ENCODE measurements at regions not wholly inside any gene's neighbourhood (a gene's known extent, or its start where the extent isn't known, plus 50 kb on each side); places are given as distances from the start of the nearest gene placed in this dataset.

- no peaks in the 10 kb centered on the region for H3K9me3 ChIP-seq
- DNase-seq: no peak
- intact Hi-C loops (cut with DNase I; ENCODE audit: low total_unique reads): no loop called here
- no peak overlapping the region for H3K4me3 ChIP-seq
- no peaks in the 10 kb centered on the region for H3K36me3 ChIP-seq
- no peak overlapping the region for H3K27ac ChIP-seq
- no peak for TF ChIP-seq CTCF (IDR thresholded peaks at IDR 0.05)
- no peaks in the 10 kb centered on the region for H3K27me3 ChIP-seq
- H3K4me1 ChIP-seq: no peaks in the 10 kb centered on the region
These were observed 483.0 kb upstream of the PFKP start for GRCh38 chr10:2584385-2584784.

- no peak overlapping the region for H3K4me3 ChIP-seq
- no peaks in the 10 kb centered on the region for H3K4me1 ChIP-seq
- H3K27me3 ChIP-seq: no peaks in the 10 kb centered on the region
- no peaks in the 10 kb centered on the region for H3K9me3 ChIP-seq
- intact Hi-C loops (cut with DNase I; ENCODE audit: low total_unique reads): no loop called here
- H3K27ac ChIP-seq: no peak overlapping the region
- TF ChIP-seq CTCF (IDR thresholded peaks at IDR 0.05): no peak
- H3K36me3 ChIP-seq: no peaks in the 10 kb centered on the region
- no peak for DNase-seq
These were observed 490.5 kb upstream of the PFKP start for GRCh38 chr10:2576892-2577291.

DNA sequence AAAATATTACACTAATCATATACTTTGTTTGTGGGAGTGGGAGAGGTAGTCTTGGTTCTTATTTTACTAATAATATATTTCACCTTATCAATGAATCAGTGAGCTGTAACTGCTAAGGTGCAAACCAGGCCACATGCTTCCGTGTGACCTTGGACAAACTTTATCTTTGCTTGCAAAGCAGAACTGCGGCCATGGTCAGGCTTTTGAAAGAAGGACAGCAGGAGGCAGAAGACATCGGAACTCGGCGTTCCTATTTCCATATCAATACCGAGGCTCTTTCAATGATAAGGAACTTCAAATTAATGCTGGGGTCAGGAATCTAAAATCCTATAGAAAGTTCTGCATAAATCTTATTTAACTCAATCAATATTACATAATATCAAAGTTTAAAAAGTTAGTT, 491.9 kb upstream of the PFKP start:
- no peak for DNase-seq
- Histone ChIP-seq H3K4me1 (no peaks in the 10 kb centered on the region), H3K27ac (no peak overlapping the region), H3K4me3 (no peak overlapping the region), H3K36me3 (no peaks in the 10 kb centered on the region), H3K9me3 (no peaks in the 10 kb centered on the region), H3K27me3 (no peaks in the 10 kb centered on the region)
- intact Hi-C loops (cut with DNase I; ENCODE audit: low total_unique reads): no loop called here
- no peak for TF ChIP-seq CTCF (IDR thresholded peaks at IDR 0.05)

DNA sequence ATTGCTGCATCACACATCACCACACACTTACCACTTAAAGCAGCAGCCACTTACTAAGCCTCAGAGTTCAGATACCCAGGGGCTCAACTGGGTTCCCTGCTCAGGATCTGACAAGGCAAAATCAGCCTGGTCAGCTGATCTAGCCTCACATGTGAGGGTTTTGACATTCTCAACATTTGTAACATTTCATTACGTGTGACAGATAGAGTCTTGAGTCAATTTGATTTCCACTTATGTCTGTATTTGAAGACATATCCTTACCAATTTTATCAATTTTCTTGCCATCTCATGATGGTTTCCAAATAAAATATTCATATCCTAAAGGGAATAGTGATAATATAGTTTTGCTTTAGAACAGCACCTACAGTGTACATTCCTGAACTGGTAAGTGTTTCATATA, 494.7 kb upstream of the PFKP start:
- H3K4me3 ChIP-seq: no peak overlapping the region
- H3K36me3 ChIP-seq: no peaks in the 10 kb centered on the region
- H3K27ac ChIP-seq: no peak overlapping the region
- no peaks in the 10 kb centered on the region for H3K9me3 ChIP-seq
- no peak for DNase-seq
- H3K27me3 ChIP-seq: no peaks in the 10 kb centered on the region
- TF ChIP-seq CTCF (IDR thresholded peaks at IDR 0.05): no peak
- H3K4me1 ChIP-seq: no peaks in the 10 kb centered on the region
- intact Hi-C loops (cut with DNase I; ENCODE audit: low total_unique reads): no loop called here

GRCh38 chr10:2556883-2557282, 510.5 kb upstream of the PFKP start:
- no peak for DNase-seq
- TF ChIP-seq CTCF (IDR thresholded peaks at IDR 0.05): no peak
- intact Hi-C loops (cut with DNase I; ENCODE audit: low total_unique reads): no loop called here
- no peaks in the 10 kb centered on the region for H3K36me3 ChIP-seq
- H3K9me3 ChIP-seq: peaks cover 0 to 3% (median 0%) of the 10 kb centered on the region in 3 donors
- no peaks in the 10 kb centered on the region for H3K4me1 ChIP-seq
- H3K27ac ChIP-seq: no peak overlapping the region
- no peak overlapping the region for H3K4me3 ChIP-seq
- no peaks in the 10 kb centered on the region for H3K27me3 ChIP-seq

DNA sequence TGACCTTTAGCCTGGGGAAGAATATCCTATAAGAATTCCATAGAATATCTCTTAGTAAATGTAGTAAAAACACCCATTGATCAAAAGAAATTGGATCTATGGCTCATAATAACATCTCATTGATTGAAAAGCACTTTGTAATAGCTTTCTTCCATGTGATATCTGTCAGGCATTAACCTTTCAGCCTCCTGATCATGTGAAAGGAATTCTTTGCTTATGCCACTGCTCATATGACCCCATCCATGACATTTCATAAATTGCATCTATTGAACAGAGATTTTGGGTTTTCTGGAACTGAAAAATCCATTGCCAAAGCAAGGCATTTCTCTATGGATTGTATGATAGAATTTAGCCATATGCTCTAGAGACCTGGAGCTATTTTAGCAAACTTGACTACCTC, 519.3 kb upstream of the PFKP start:
- intact Hi-C loops (cut with DNase I; ENCODE audit: low total_unique reads): no loop called here
- no peak for TF ChIP-seq CTCF (IDR thresholded peaks at IDR 0.05)
- peaks cover 0 to 2% (median 0%) of the 10 kb centered on the region in 3 donors for H3K9me3 ChIP-seq
- no peak for DNase-seq
- H3K4me3 ChIP-seq: no peak overlapping the region
- H3K4me1 ChIP-seq: no peaks in the 10 kb centered on the region
- no peaks in the 10 kb centered on the region for H3K36me3 ChIP-seq
- no peak overlapping the region for H3K27ac ChIP-seq
- H3K27me3 ChIP-seq: no peaks in the 10 kb centered on the region

All from tibial artery (tissue), 4 donors.